Psoas muscle (tissue), 7 donors: ENCODE measurements at regions not wholly inside any gene's neighbourhood (a gene's known extent, or its start where the extent isn't known, plus 50 kb on each side); places are given as distances from the start of the nearest gene placed in this dataset.

ENCODE experiments used
- ATAC-seq, 4 donors: fragments of 200-7000 bp; cut with Tn5 transposase; one replicate each; pipeline ENCODE4 v1.9.1; 2020; ENCODE audit warnings: moderate library complexity in 3 of 4, mild to moderate bottlenecking in 2 of 4
- DNase-seq, 2 donors: peaks; one replicate each; pipeline ENCODE4 v3.0.0-alpha.2; 2020
- H3K27ac ChIP-seq: fragments of 200-600 bp; one replicate; pipeline ENCODE4 v1.8.0; 2022
- H3K27me3 ChIP-seq, 3 donors: fragments of 200-600 bp in 1 of 3; one replicate each; pipeline versions ENCODE4 v1.6.1 to v1.8.0; 2013 to 2022; ENCODE audit warnings: low read length in 2 of 3, mild to moderate bottlenecking in 2 of 3, moderate library complexity in 1 of 3; ENCODE audit not compliant: insufficient read depth in 3 of 3
- H3K36me3 ChIP-seq, 2 donors: fragments of 200-600 bp in 1 of 2; one replicate each; pipeline versions ENCODE4 v1.6.1 to v1.8.0; 2013 to 2022; ENCODE audit warnings: low read depth in 1 of 2, mild to moderate bottlenecking in 1 of 2, moderate library complexity in 1 of 2; ENCODE audit not compliant: insufficient read depth in 1 of 2
- H3K4me1 ChIP-seq: fragments of 200-600 bp; one replicate; pipeline ENCODE4 v1.8.0; 2022
- H3K4me3 ChIP-seq: fragments of 200-600 bp; one replicate; pipeline ENCODE4 v1.8.0; 2022; ENCODE audit warnings: mild to moderate bottlenecking
- H3K9me3 ChIP-seq: fragments of 200-600 bp; one replicate; pipeline ENCODE4 v1.8.0; 2022
- CTCF ChIP-seq: fragments of 200-600 bp; IDR thresholded peaks from one replicate; pipeline ENCODE4 v1.8.0; 2022; ENCODE audit warnings: antibody characterized with exemption
- WGBS, 3 donors: extraction: QIAGEN DNeasy Blood & Tissue Kit; methylation state at CpG; one replicate each; pipeline versions ENCODE4 v1.1.6 to v1.1.7; 2013; 5-methylcytosine and 5-hydroxymethylcytosine counted together
- intact Hi-C, 2 donors: fragments of 100-400 bp; cut with DNase I; formaldehyde crosslinking; loops; one replicate each; pipeline versions ENCODE4 v1.11.0 to v1.14.2; 2022
- donor health status: healthy with polysubstance abuse.
- donor health status: DM: no; HTN: no; CAD: no; lungs with moderate emphysema.
- donor health status: Bipolar disorder and iron deficiency.
- donor health status: healthy.
- donor health status: DM: yes; HTN: yes; CAD: no.
- donor health status: DM: no; HTN: no; CAD: no.
- donor health status: DM: yes; HTN: yes; CAD: no.

DNA sequence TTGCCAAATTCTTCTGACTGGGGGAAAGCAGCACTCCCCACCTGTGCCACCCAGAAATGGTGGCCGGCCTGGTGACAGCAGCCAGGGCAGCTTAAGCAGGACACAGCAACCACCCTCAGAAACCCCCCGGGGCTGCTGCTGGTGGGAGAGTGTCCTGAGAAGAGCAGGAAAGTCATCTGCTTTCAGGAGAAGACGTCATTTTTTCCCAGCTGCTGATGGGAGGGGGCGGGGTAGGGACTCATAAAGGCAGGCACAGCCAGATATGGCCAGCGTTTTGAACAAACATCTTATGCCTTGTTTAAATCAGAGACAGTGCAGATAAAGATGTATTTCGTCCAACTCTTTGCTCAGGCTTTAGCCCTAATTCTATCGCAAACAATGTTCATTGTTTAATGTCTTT lies 139.5 kb downstream of the LRRC30 start:
- no peak for TF ChIP-seq CTCF
- Histone ChIP-seq H3K9me3 (no peaks in the 10 kb centered on the region), H3K27ac (peak overlapping the region; percentile 69), H3K4me1 (no peaks in the 10 kb centered on the region), H3K27me3 (no peaks in the 10 kb centered on the region), H3K4me3 (no peak overlapping the region), H3K36me3 (no peaks in the 10 kb centered on the region)
- peak in 1 of 2 donors; percentile 59 for DNase-seq
- peak in 2 of 4 donors; percentile 14 to 56 for ATAC-seq
- intact Hi-C loops: loop anchor here in 1 of 2 donors (2.0 to 10.0 kb wide), 2 partner anchors 42 to 194 kb away; partner anchors contain the start of gene PTPRM
- WGBS, 3 donors: 35 to 46% (median 36%) methylated on average over 7 of the region's 7 CpGs

- no peaks in the 10 kb centered on the region for H3K4me1 ChIP-seq
- no peak for TF ChIP-seq CTCF
- intact Hi-C loops: loop anchor here in 1 of 2 donors (2.0 to 10.0 kb wide), 2 partner anchors 42 to 194 kb away; partner anchors contain the start of gene PTPRM
Observed at GRCh38 chr18:7370802-7371201, 139.9 kb downstream of the LRRC30 start.

DNA sequence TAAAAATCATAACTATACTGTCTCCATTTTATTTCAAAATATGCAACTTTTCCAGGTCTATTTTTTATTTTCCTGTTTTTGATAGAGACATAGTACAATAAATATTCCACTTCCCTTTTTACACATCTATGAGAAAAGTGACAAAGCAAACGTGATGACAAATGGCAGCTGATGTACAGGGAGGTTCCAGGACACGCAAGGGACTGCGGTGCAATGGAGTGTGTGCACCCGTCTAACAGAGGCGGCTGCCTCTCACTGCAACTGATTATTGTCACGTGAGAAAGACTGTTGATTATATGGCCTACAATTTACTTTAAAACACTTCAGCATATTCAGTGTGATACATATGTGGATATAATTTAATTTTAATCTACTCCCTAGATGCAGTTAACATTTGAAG lies 142.6 kb downstream of the LRRC30 start:
- intact Hi-C loops: loop anchor here in 1 of 2 donors (10.0 kb wide), 1 partner anchor 191 kb away; the partner anchor contains the start of gene PTPRM
- no peak overlapping the region for H3K4me3 ChIP-seq
- ATAC-seq (no peak), DNase-seq (no peak)
- H3K9me3 ChIP-seq: peaks cover 6% of the 10 kb centered on the region
- H3K27ac ChIP-seq: no peak overlapping the region
- WGBS, 3 donors: 73 to 78% (median 77%) methylated on average over 6 of the region's 6 CpGs
- TF ChIP-seq CTCF: no peak
- H3K4me1 ChIP-seq: no peaks in the 10 kb centered on the region
- H3K27me3 ChIP-seq: no peaks in the 10 kb centered on the region
- H3K36me3 ChIP-seq: no peaks in the 10 kb centered on the region

More at GRCh38 chr18:7370802-7371201, 139.9 kb downstream of the LRRC30 start:
- H3K27me3 ChIP-seq: no peaks in the 10 kb centered on the region
- ATAC-seq (peak; percentile 47 to 78 (median 72)), DNase-seq (peak; percentile 59 to 77)
- WGBS, 3 donors: 34 to 43% (median 38%) methylated on average over 11 of the region's 11 CpGs
- no peak overlapping the region for H3K4me3 ChIP-seq
- H3K27ac ChIP-seq: no peak overlapping the region
- H3K36me3 ChIP-seq: no peaks in the 10 kb centered on the region
- no peaks in the 10 kb centered on the region for H3K9me3 ChIP-seq

- intact Hi-C loops: no loop called here
- Histone ChIP-seq H3K27me3 (peaks cover 0 to 5% (median 0%) of the 10 kb centered on the region in 3 donors), H3K27ac (no peak overlapping the region), H3K4me3 (no peak overlapping the region), H3K36me3 (no peaks in the 10 kb centered on the region), H3K4me1 (no peaks in the 10 kb centered on the region), H3K9me3 (peaks cover 6% of the 10 kb centered on the region)
- WGBS, 3 donors: 92 to 94% (median 93%) methylated on average over 9 of the region's 9 CpGs
- DNase-seq: no peak
- ATAC-seq: no peak
- TF ChIP-seq CTCF: no peak
Observed at GRCh38 chr18:7381307-7381706, 150.4 kb downstream of the LRRC30 start.
